IPS DF 6.9 (cell line): ENCODE measurements at regions not wholly inside any gene's neighbourhood (a gene's known extent, or its start where the extent isn't known, plus 50 kb on each side); places are given as distances from the start of the nearest gene placed in this dataset.

ENCODE experiments used
- DNase-seq: peaks from one replicate; pipeline ENCODE4 v3.0.0-alpha.2; 2013; ENCODE audit warnings: low read depth, low spot score
- H3K27ac ChIP-seq: one replicate; pipeline ENCODE4 v1.5.1; 2013; ENCODE audit warnings: low read length, control low read depth
- H3K27me3 ChIP-seq: 2 replicates; pipeline ENCODE4 v1.6.1; 2013; ENCODE audit warnings: mild to moderate bottlenecking, low read length; ENCODE audit not compliant: control insufficient read depth, insufficient read depth
- H3K36me3 ChIP-seq: 2 replicates; pipeline ENCODE4 v1.6.1; 2013; ENCODE audit warnings: low read length; ENCODE audit not compliant: control insufficient read depth, insufficient read depth
- H3K4me1 ChIP-seq: 2 replicates; pipeline ENCODE4 v1.6.1; 2013; ENCODE audit warnings: low read length; ENCODE audit not compliant: control insufficient read depth, insufficient read depth
- H3K4me3 ChIP-seq: 2 replicates; pipeline ENCODE4 v1.5.1; 2013; ENCODE audit warnings: mild to moderate bottlenecking, low read length
- H3K9me3 ChIP-seq: 2 replicates; pipeline ENCODE4 v1.6.1; 2013; ENCODE audit warnings: low read length, inconsistent platforms; ENCODE audit not compliant: control insufficient read depth, insufficient read depth
- WGBS: extraction: QIAGEN DNeasy Blood & Tissue Kit; methylation state at CpG from one replicate; pipeline ENCODE4 v1.1.7; 2013; ENCODE audit warnings: mixed read lengths, missing lambda C conversion rate; ENCODE audit not compliant: insufficient read length, insufficient coverage; 5-methylcytosine and 5-hydroxymethylcytosine counted together

- no peaks in the 10 kb centered on the region for H3K27me3 ChIP-seq
- no peaks in the 10 kb centered on the region for H3K36me3 ChIP-seq
- WGBS, result no CpG with 5 or more reads among the region's 2 CpGs
- DNase-seq, result no peak
- H3K4me1 ChIP-seq, result no peaks in the 10 kb centered on the region
- H3K27ac ChIP-seq, result no peak overlapping the region
- no peaks in the 10 kb centered on the region for H3K9me3 ChIP-seq
- no peak overlapping the region for H3K4me3 ChIP-seq
Observed at GRCh38 chr2:180385601-180386201, 378.6 kb upstream of the CWC22 start.

GRCh38 chr2:180376066-180376465, 369.0 kb upstream of the CWC22 start:
- Histone ChIP-seq H3K9me3 (no peaks in the 10 kb centered on the region), H3K27me3 (no peaks in the 10 kb centered on the region), H3K27ac (no peak overlapping the region), H3K4me1 (no peaks in the 10 kb centered on the region), H3K36me3 (no peaks in the 10 kb centered on the region), H3K4me3 (no peak overlapping the region)
- WGBS, result no CpG with 5 or more reads among the region's 3 CpGs
- DNase-seq, result no peak

- H3K27ac ChIP-seq, result no peak overlapping the region
- no peak for DNase-seq
- H3K4me1 ChIP-seq, result no peaks in the 10 kb centered on the region
- H3K4me3 ChIP-seq, result no peak overlapping the region
- no peaks in the 10 kb centered on the region for H3K36me3 ChIP-seq
- WGBS, result no CpG with 5 or more reads among the region's 3 CpGs
- H3K27me3 ChIP-seq, result no peaks in the 10 kb centered on the region
- H3K9me3 ChIP-seq, result no peaks in the 10 kb centered on the region
Observed at GRCh38 chr2:180374502-180375281, 367.6 kb upstream of the CWC22 start.

- Histone ChIP-seq H3K4me3 (no peak overlapping the region), H3K9me3 (no peaks in the 10 kb centered on the region), H3K27me3 (no peaks in the 10 kb centered on the region), H3K36me3 (no peaks in the 10 kb centered on the region), H3K27ac (no peak overlapping the region), H3K4me1 (no peaks in the 10 kb centered on the region)
- DNase-seq, result no peak
- WGBS, result no CpG with 5 or more reads among the region's 2 CpGs
Observed at GRCh38 chr2:180370511-180371205, 363.6 kb upstream of the CWC22 start.

- H3K4me1 ChIP-seq, result no peaks in the 10 kb centered on the region
- no peaks in the 10 kb centered on the region for H3K9me3 ChIP-seq
- no CpG with 5 or more reads among the region's 2 CpGs for WGBS
- DNase-seq, result no peak
- H3K4me3 ChIP-seq, result no peak overlapping the region
- H3K36me3 ChIP-seq, result no peaks in the 10 kb centered on the region
- no peaks in the 10 kb centered on the region for H3K27me3 ChIP-seq
- no peak overlapping the region for H3K27ac ChIP-seq
Observed at GRCh38 chr2:180368881-180369280, 361.8 kb upstream of the CWC22 start.

GRCh38 chr2:180367815-180368214, 360.7 kb upstream of the CWC22 start:
- DNase-seq, result no peak
- no peak overlapping the region for H3K4me3 ChIP-seq
- no peaks in the 10 kb centered on the region for H3K9me3 ChIP-seq
- no peaks in the 10 kb centered on the region for H3K36me3 ChIP-seq
- H3K27me3 ChIP-seq, result no peaks in the 10 kb centered on the region
- H3K27ac ChIP-seq, result no peak overlapping the region
- no peaks in the 10 kb centered on the region for H3K4me1 ChIP-seq

GRCh38 chr2:180366481-180366880, 359.4 kb upstream of the CWC22 start:
- H3K4me3 ChIP-seq, result no peak overlapping the region
- no peaks in the 10 kb centered on the region for H3K36me3 ChIP-seq
- no peak overlapping the region for H3K27ac ChIP-seq
- no peaks in the 10 kb centered on the region for H3K4me1 ChIP-seq
- H3K27me3 ChIP-seq, result no peaks in the 10 kb centered on the region
- DNase-seq, result no peak
- no peaks in the 10 kb centered on the region for H3K9me3 ChIP-seq

- DNase-seq, result no peak
- Histone ChIP-seq H3K27me3 (no peaks in the 10 kb centered on the region), H3K27ac (no peak overlapping the region), H3K4me1 (no peaks in the 10 kb centered on the region), H3K4me3 (no peak overlapping the region), H3K36me3 (no peaks in the 10 kb centered on the region), H3K9me3 (no peaks in the 10 kb centered on the region)
- WGBS, result no CpG with 5 or more reads among the region's 2 CpGs
Observed at GRCh38 chr2:180364719-180365118, 357.6 kb upstream of the CWC22 start.

- no peaks in the 10 kb centered on the region for H3K27me3 ChIP-seq
- no peak overlapping the region for H3K4me3 ChIP-seq
- H3K9me3 ChIP-seq, result no peaks in the 10 kb centered on the region
- H3K4me1 ChIP-seq, result no peaks in the 10 kb centered on the region
- no peak for DNase-seq
- no peaks in the 10 kb centered on the region for H3K36me3 ChIP-seq
- H3K27ac ChIP-seq, result no peak overlapping the region
- no CpG with 5 or more reads among the region's 2 CpGs for WGBS
Observed at GRCh38 chr2:180360283-180360618, 353.2 kb upstream of the CWC22 start.

GRCh38 chr2:180359522-180360282, 352.6 kb upstream of the CWC22 start:
- Histone ChIP-seq H3K36me3 (no peaks in the 10 kb centered on the region), H3K27me3 (no peaks in the 10 kb centered on the region), H3K4me1 (no peaks in the 10 kb centered on the region), H3K9me3 (no peaks in the 10 kb centered on the region), H3K27ac (no peak overlapping the region), H3K4me3 (no peak overlapping the region)
- no peak for DNase-seq
- no CpG with 5 or more reads among the region's 1 CpG for WGBS
